GM23248 (cell line): ENCODE measurements at regions not wholly inside any gene's neighbourhood (a gene's known extent, or its start where the extent isn't known, plus 50 kb on each side); places are given as distances from the start of the nearest gene placed in this dataset.

ENCODE experiments used
- DNase-seq: peaks from one replicate; pipeline ENCODE4 v3.0.0-alpha.2; 2015
- H2AFZ ChIP-seq: fragments of 200-600 bp; sonication (generic); 2 replicates; pipeline ENCODE4 v1.6.1; 2016; ENCODE audit warnings: antibody characterized with exemption
- H3F3A ChIP-seq: fragments of 200-600 bp; sonication (generic); 2 replicates; pipeline ENCODE4 v1.6.1; 2016; ENCODE audit warnings: mild to moderate bottlenecking, antibody characterized with exemption, mixed run types; ENCODE audit not compliant: insufficient read depth
- H3K27ac ChIP-seq: fragments of 200-600 bp; sonication (generic); 2 replicates; pipeline ENCODE4 v1.5.1; 2016; ENCODE audit warnings: mild to moderate bottlenecking
- H3K27me3 ChIP-seq: fragments of 200-600 bp; sonication (generic); replicated peaks from 2 replicates; pipeline ENCODE4 v1.6.1; 2016; ENCODE audit warnings: mild to moderate bottlenecking; ENCODE audit not compliant: insufficient read depth
- H3K36me3 ChIP-seq: fragments of 200-600 bp; sonication (generic); 2 replicates; pipeline ENCODE4 v1.6.1; 2016; ENCODE audit warnings: low read depth, mild to moderate bottlenecking
- H3K4me1 ChIP-seq: fragments of 200-600 bp; sonication (generic); 2 replicates; pipeline ENCODE4 v1.6.1; 2016; ENCODE audit warnings: mild to moderate bottlenecking; ENCODE audit not compliant: insufficient read depth
- H3K4me2 ChIP-seq: fragments of 200-600 bp; sonication (generic); one replicate; pipeline ENCODE4 v1.6.1; 2016; ENCODE audit warnings: mild to moderate bottlenecking; ENCODE audit not compliant: unreplicated experiment
- H3K4me3 ChIP-seq: fragments of 200-600 bp; sonication (generic); 2 replicates; pipeline ENCODE4 v1.5.1; 2016; ENCODE audit warnings: mild to moderate bottlenecking
- H3K79me2 ChIP-seq: fragments of 200-600 bp; sonication (generic); 2 replicates; pipeline ENCODE4 v1.6.1; 2016; ENCODE audit warnings: mild to moderate bottlenecking; ENCODE audit not compliant: insufficient read depth
- H3K9ac ChIP-seq: fragments of 200-600 bp; sonication (generic); 2 replicates; pipeline ENCODE4 v1.6.1; 2016; ENCODE audit warnings: mild to moderate bottlenecking
- H3K9me2 ChIP-seq: fragments of 200-600 bp; sonication (generic); 2 replicates; pipeline ENCODE4 v1.6.1; 2016; ENCODE audit warnings: mixed run types, mild to moderate bottlenecking, moderate library complexity; ENCODE audit not compliant: insufficient read depth
- H3K9me3 ChIP-seq: fragments of 200-600 bp; sonication (generic); one replicate; pipeline ENCODE4 v1.6.1; 2017; ENCODE audit warnings: low read depth
- H4K20me1 ChIP-seq: fragments of 200-600 bp; sonication (generic); 2 replicates; pipeline ENCODE4 v1.6.0; 2016; ENCODE audit not compliant: insufficient read depth
- EZH2 ChIP-seq: fragments of 200-600 bp; sonication (generic); IDR thresholded peaks from 2 replicates; pipeline ENCODE4 v1.6.1; 2018; ENCODE audit warnings: antibody characterized with exemption, mild to moderate bottlenecking; ENCODE audit not compliant: insufficient read depth, poor library complexity, severe bottlenecking
- EZH2phosphoT487 ChIP-seq: fragments of 200-600 bp; sonication (generic); IDR thresholded peaks from 2 replicates; pipeline ENCODE4 v1.6.1; 2018; ENCODE audit warnings: antibody characterized with exemption, moderate library complexity, mild to moderate bottlenecking, low read depth; ENCODE audit not compliant: insufficient read depth
- WGBS, 2 experiments: methylation state at CpG; one replicate each; pipeline ENCODE4 v1.1.6; 2015 to 2017; ENCODE audit warnings: low lambda C conversion rate in 2 of 2, low coverage in 1 of 2; ENCODE audit errors: missing lambda C conversion rate in 2 of 2; 5-methylcytosine and 5-hydroxymethylcytosine counted together
- in situ Hi-C: fragments of 300-500 bp; cut with MboI; formaldehyde crosslinking; loops from 2 replicates; pipeline ENCODE4 v1.15.0; 2020

GRCh38 chr2:239660390-239661230 is 259.8 kb upstream of the HDAC4 start:
- H3K4me1 ChIP-seq: no peaks in the 10 kb centered on the region
- no peaks in the 10 kb centered on the region for H3K36me3 ChIP-seq
- H3K79me2 ChIP-seq: no peaks in the 10 kb centered on the region
- in situ Hi-C loops: no loop called here
- peak; percentile 13 for DNase-seq
- H3K9me2 ChIP-seq: no peaks in the 10 kb centered on the region
- H3F3A ChIP-seq: no peaks in the 10 kb centered on the region
- TF ChIP-seq EZH2: no peak
- no peak for TF ChIP-seq EZH2phosphoT487
- H3K27me3 ChIP-seq: peaks cover 24% of the 10 kb centered on the region
- no peak overlapping the region for H3K4me3 ChIP-seq
- no peak overlapping the region for H3K27ac ChIP-seq
- no peak overlapping the region for H3K9ac ChIP-seq
- H4K20me1 ChIP-seq: no peaks in the 10 kb centered on the region
- no peak overlapping the region for H3K4me2 ChIP-seq
- WGBS, 2 experiments: 30% methylated on average over 24 of the region's 24 CpGs
- no peaks in the 10 kb centered on the region for H3K9me3 ChIP-seq
- H2AFZ ChIP-seq: no peak overlapping the region

- H3K4me2 ChIP-seq: no peak overlapping the region
- 50 to 65% methylated on average over 2 to 6 of the region's 6 CpGs for WGBS, 2 experiments
- no peak for TF ChIP-seq EZH2
- TF ChIP-seq EZH2phosphoT487: no peak
- H4K20me1 ChIP-seq: no peaks in the 10 kb centered on the region
- H3K9ac ChIP-seq: no peak overlapping the region
- no peak overlapping the region for H3K4me3 ChIP-seq
- no peaks in the 10 kb centered on the region for H3K36me3 ChIP-seq
- no peak overlapping the region for H3K27ac ChIP-seq
- no peaks in the 10 kb centered on the region for H3K9me3 ChIP-seq
- no peaks in the 10 kb centered on the region for H3K4me1 ChIP-seq
- in situ Hi-C loops: no loop called here
- peaks cover 21% of the 10 kb centered on the region for H3K27me3 ChIP-seq
- H3K79me2 ChIP-seq: no peaks in the 10 kb centered on the region
- no peak overlapping the region for H2AFZ ChIP-seq
- H3K9me2 ChIP-seq: no peaks in the 10 kb centered on the region
- no peaks in the 10 kb centered on the region for H3F3A ChIP-seq
- no peak for DNase-seq
Measured at GRCh38 chr2:239657992-239658391, 257.2 kb upstream of the HDAC4 start.

GRCh38 chr2:239657236-239657635 is 256.4 kb upstream of the HDAC4 start:
- H3K36me3 ChIP-seq: no peaks in the 10 kb centered on the region
- no peaks in the 10 kb centered on the region for H3F3A ChIP-seq
- H4K20me1 ChIP-seq: no peaks in the 10 kb centered on the region
- no peak overlapping the region for H3K27ac ChIP-seq
- H2AFZ ChIP-seq: no peak overlapping the region
- H3K9me3 ChIP-seq: no peaks in the 10 kb centered on the region
- no peak for DNase-seq
- peaks cover 16% of the 10 kb centered on the region for H3K27me3 ChIP-seq
- no peaks in the 10 kb centered on the region for H3K9me2 ChIP-seq
- no peak overlapping the region for H3K4me2 ChIP-seq
- no peaks in the 10 kb centered on the region for H3K79me2 ChIP-seq
- WGBS, 2 experiments: 45 to 55% methylated on average over 2 of the region's 2 CpGs
- H3K9ac ChIP-seq: no peak overlapping the region
- in situ Hi-C loops: no loop called here
- no peak for TF ChIP-seq EZH2
- TF ChIP-seq EZH2phosphoT487: no peak
- no peak overlapping the region for H3K4me3 ChIP-seq
- no peaks in the 10 kb centered on the region for H3K4me1 ChIP-seq

GRCh38 chr2:239654266-239654665 is 253.4 kb upstream of the HDAC4 start:
- 40% methylated on average over 4 of the region's 4 CpGs for WGBS, 2 experiments

More at GRCh38 chr2:239654266-239654665, 253.4 kb upstream of the HDAC4 start:
- Histone ChIP-seq H3K9me3 (no peaks in the 10 kb centered on the region), H3K9ac (no peak overlapping the region), H2AFZ (no peak overlapping the region), H3K36me3 (no peaks in the 10 kb centered on the region), H3K79me2 (no peaks in the 10 kb centered on the region), H4K20me1 (no peaks in the 10 kb centered on the region), H3K27ac (no peak overlapping the region), H3K4me3 (no peak overlapping the region), H3F3A (no peaks in the 10 kb centered on the region), H3K4me2 (no peak overlapping the region), H3K9me2 (no peaks in the 10 kb centered on the region), H3K4me1 (no peaks in the 10 kb centered on the region), H3K27me3 (0 out of 2 replicates have a peak, but pooled peaks cover 10% of the 10 kb centered on the region)
- TF ChIP-seq EZH2: no peak
- TF ChIP-seq EZH2phosphoT487: no peak
- DNase-seq: no peak
- in situ Hi-C loops: no loop called here
